HepG2 (cell line): ENCODE measurements at regions not wholly inside any gene's neighbourhood (a gene's known extent, or its start where the extent isn't known, plus 50 kb on each side); places are given as distances from the start of the nearest gene placed in this dataset.
"Not testable (repeated sequence)": the region's sequence is repeated elsewhere in the genome, so short reads cannot be mapped to it uniquely, and the experiment has no call there.

Experiments
- CAMTA2 ChIP-seq: sonication (generic); formaldehyde crosslinking; IDR thresholded peaks from 2 replicates; pipeline ENCODE4 v1.4.0; 2020; ENCODE audit warnings: mild to moderate bottlenecking, missing genetic modification reagents, borderline replicate concordance
- CTCF ChIP-seq: sonication (generic); formaldehyde crosslinking; IDR thresholded peaks from 2 replicates; pipeline ENCODE4 v1.5.0; 2020; ENCODE audit warnings: mild to moderate bottlenecking, missing genetic modification reagents, moderate library complexity
- E2F5 ChIP-seq: sonication (generic); formaldehyde crosslinking; conservative IDR thresholded peaks from 2 replicates; pipeline ENCODE4 v1.4.0; 2020; ENCODE audit warnings: missing genetic modification reagents
- KLF6 ChIP-seq: IDR thresholded peaks from 2 replicates; pipeline ENCODE4 v1.8.0; 2016; ENCODE audit warnings: missing biosample characterization, missing genetic modification reagents
- NFIC ChIP-seq: IDR thresholded peaks from 2 replicates; pipeline ENCODE4 v1.6.1; 2012; ENCODE audit warnings: mild to moderate bottlenecking, low read length, inconsistent platforms
- POLR2AphosphoS5 ChIP-seq: IDR thresholded peaks from 2 replicates; pipeline ENCODE4 v1.6.1; 2012; ENCODE audit warnings: low read depth, low read length
- STAT6 ChIP-seq: sonication (generic); formaldehyde crosslinking; IDR thresholded peaks from 2 replicates; pipeline ENCODE4 v1.4.0; 2020; ENCODE audit warnings: missing genetic modification reagents, mild to moderate bottlenecking, borderline replicate concordance
- TGIF2 ChIP-seq: IDR thresholded peaks from 2 replicates; pipeline ENCODE4 v1.6.1; 2016; ENCODE audit warnings: control low read depth, missing compliant biosample characterization
- YY1 ChIP-seq: IDR thresholded peaks from 2 replicates; pipeline ENCODE4 v1.6.1; 2011; ENCODE audit warnings: low read length, low read depth, moderate library complexity, mild to moderate bottlenecking; ENCODE audit not compliant: insufficient read depth, insufficient replicate concordance
- ZBTB7B ChIP-seq: sonication (generic); formaldehyde crosslinking; IDR thresholded peaks from 2 replicates; pipeline ENCODE4 v1.4.0; 2020; ENCODE audit warnings: missing genetic modification reagents
- ZFX ChIP-seq: sonication (generic); formaldehyde crosslinking; IDR thresholded peaks from 2 replicates; pipeline ENCODE4 v1.4.0; 2020; ENCODE audit warnings: mild to moderate bottlenecking, low read depth, missing genetic modification reagents, moderate library complexity
- ZNF768 ChIP-seq: sonication (generic); formaldehyde crosslinking; IDR thresholded peaks from 2 replicates; pipeline ENCODE4 v1.4.0; 2020; ENCODE audit warnings: missing genetic modification reagents
- TF ChIP-seq, protein P1 (sequence below): sonication (generic); formaldehyde crosslinking; IDR thresholded peaks from 2 replicates; pipeline ENCODE4 v1.4.0; 2020; ENCODE audit warnings: missing genetic modification reagents, borderline replicate concordance

DNA sequence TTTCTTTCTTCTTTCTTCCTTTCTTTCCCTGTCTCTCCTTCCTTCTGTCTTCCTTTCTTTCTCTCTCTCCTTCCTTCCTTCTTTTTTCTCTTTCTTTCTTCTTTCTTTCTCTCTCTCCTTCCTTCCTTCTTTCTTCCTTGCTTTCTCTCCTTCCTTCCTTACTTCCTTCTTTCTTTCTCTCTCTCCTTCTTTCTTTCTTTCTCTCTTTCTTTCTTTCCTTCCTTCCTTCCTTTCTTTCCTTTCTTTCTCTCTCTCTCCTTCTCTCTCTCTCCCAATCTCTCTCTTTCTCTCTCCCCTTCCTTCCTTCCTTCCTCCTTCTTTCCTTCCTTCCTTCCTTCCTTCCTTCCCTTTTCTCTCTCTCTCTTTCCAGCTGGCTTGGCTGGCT is 2806.6 kb downstream of the RPIA start:
- TF ChIP-seq CTCF; ZNF768 (CRISPR knock-in tag); STAT6; YY1; E2F5; ZFX (CRISPR knock-in tag); NFIC; TGIF2; ZBTB7B (CRISPR knock-in tag); POLR2AphosphoS5; CAMTA2; KLF6: not testable (repeated sequence)
- TF ChIP-seq, protein P1, sequence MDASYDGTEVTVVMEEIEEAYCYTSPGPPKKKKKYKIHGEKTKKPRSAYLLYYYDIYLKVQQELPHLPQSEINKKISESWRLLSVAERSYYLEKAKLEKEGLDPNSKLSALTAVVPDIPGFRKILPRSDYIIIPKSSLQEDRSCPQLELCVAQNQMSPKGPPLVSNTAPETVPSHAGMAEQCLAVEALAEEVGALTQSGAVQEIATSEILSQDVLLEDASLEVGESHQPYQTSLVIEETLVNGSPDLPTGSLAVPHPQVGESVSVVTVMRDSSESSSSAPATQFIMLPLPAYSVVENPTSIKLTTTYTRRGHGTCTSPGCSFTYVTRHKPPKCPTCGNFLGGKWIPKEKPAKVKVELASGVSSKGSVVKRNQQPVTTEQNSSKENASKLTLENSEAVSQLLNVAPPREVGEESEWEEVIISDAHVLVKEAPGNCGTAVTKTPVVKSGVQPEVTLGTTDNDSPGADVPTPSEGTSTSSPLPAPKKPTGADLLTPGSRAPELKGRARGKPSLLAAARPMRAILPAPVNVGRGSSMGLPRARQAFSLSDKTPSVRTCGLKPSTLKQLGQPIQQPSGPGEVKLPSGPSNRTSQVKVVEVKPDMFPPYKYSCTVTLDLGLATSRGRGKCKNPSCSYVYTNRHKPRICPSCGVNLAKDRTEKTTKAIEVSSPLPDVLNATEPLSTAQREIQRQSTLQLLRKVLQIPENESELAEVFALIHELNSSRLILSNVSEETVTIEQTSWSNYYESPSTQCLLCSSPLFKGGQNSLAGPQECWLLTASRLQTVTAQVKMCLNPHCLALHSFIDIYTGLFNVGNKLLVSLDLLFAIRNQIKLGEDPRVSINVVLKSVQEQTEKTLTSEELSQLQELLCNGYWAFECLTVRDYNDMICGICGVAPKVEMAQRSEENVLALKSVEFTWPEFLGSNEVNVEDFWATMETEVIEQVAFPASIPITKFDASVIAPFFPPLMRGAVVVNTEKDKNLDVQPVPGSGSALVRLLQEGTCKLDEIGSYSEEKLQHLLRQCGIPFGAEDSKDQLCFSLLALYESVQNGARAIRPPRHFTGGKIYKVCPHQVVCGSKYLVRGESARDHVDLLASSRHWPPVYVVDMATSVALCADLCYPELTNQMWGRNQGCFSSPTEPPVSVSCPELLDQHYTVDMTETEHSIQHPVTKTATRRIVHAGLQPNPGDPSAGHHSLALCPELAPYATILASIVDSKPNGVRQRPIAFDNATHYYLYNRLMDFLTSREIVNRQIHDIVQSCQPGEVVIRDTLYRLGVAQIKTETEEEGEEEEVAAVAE, result not testable (repeated sequence)
